Gastrocnemius medialis (tissue), 4 donors: ENCODE measurements at regions not wholly inside any gene's neighbourhood (a gene's known extent, or its start where the extent isn't known, plus 50 kb on each side); places are given as distances from the start of the nearest gene placed in this dataset.

Source experiments
- CTCF ChIP-seq, 5 experiments: fragments of 450-650 bp in 3 of 5; fragments of 200-600 bp in 2 of 5; sonication (generic) in 2 of 5; IDR thresholded peaks in 4 of 5; conservative IDR thresholded peaks in 1 of 5; 1 replicate in 4 of 5; 2 replicates in 1 of 5; pipeline ENCODE4 v1.5.1; 2016 to 2019; ENCODE audit warnings: antibody characterized with exemption in 5 of 5, mild to moderate bottlenecking in 3 of 5, moderate library complexity in 3 of 5
- POLR2A ChIP-seq, 2 donors: fragments of 450-650 bp; IDR thresholded peaks; one replicate each; pipeline ENCODE4 v1.6.1; 2017; ENCODE audit warnings: antibody characterized with exemption in 2 of 2, mild to moderate bottlenecking in 2 of 2, moderate library complexity in 2 of 2

- no peak for TF ChIP-seq CTCF (IDR thresholded peaks at IDR 0.05 in 4 of 5, conservative IDR thresholded peaks at IDR 0.05 in 1 of 5)
- no peak for TF ChIP-seq POLR2A (IDR thresholded peaks at IDR 0.05)
Observed at GRCh38 chr12:34298176-34298970, 276.1 kb downstream of the ALG10 start.
